ENCODE measurements at regions not wholly inside any gene's neighbourhood (a gene's known extent, or its start where the extent isn't known, plus 50 kb on each side); places are given as distances from the start of the nearest gene placed in this dataset.

DNA sequence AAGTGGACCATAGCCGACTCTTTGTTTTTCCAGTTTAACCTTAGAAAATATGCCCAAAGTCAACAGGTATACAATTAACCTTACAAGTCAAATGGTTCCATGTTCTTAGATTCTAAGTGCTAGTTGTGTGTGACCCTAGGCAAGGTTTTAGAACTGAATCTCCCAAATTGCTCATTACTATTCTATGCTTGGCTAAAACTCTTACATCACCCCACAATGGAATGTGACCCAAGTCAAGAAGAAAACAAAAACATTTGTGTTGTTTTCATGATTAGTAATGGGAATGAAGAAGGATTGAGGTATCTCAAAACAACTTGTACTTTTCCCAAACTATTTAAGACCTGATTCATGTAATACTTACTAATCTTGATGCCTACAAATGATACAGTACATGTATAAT, 159.2 kb downstream of the ARRDC3 start:
- DNase-seq (no peak), ATAC-seq (ENCODE audit: low read depth) (no peak)
- H3K27ac ChIP-seq (ENCODE audit: low read length in 2 of 2), result no peak overlapping the region
- WGBS (ENCODE audit: insufficient coverage), result no CpG with 5 or more reads among the region's 1 CpG
- H3K9ac ChIP-seq (ENCODE audit: low read length), result no peak overlapping the region
- no peaks in the 10 kb centered on the region for H3K36me3 ChIP-seq (replicated peaks in 1 of 2; ENCODE audit: control extremely low read depth in 1 of 2, control insufficient read depth in 1 of 2, extremely low read depth in 1 of 2, insufficient read depth in 2 of 2, low read length in 1 of 2)
- Mint-ChIP-seq H3K4me1 (no peaks in the 10 kb centered on the region), H3K27me3 (peaks cover 4% of the 10 kb centered on the region), H3K27ac (no peak overlapping the region), H3K4me3 (no peak overlapping the region), H3K9me3 (ENCODE audit: insufficient read depth) (peaks cover under 1% of the 10 kb centered on the region)
- H2AFZ ChIP-seq (ENCODE audit: insufficient read depth, low read depth, low read length, poor library complexity, severe bottlenecking), result no peak overlapping the region
- H4K20me1 ChIP-seq (ENCODE audit: control insufficient read depth, insufficient read depth, low read length, poor library complexity, severe bottlenecking), result no peaks in the 10 kb centered on the region
- H3K4me1 ChIP-seq (ENCODE audit: control insufficient read depth in 2 of 2, insufficient read depth in 2 of 2, low read length in 2 of 2), result no peaks in the 10 kb centered on the region
- H3K4me3 ChIP-seq (ENCODE audit: control extremely low read depth in 1 of 5, extremely low read depth in 1 of 5, insufficient read depth in 1 of 5, low read depth in 2 of 5, low read length in 4 of 5), result no peak overlapping the region
- intact Hi-C loops (cut with micrococcal nuclease), result loop anchor here (5.0 kb wide), 1 partner anchor 122 kb away; no protein-coding TSS in a partner anchor
- no peaks in the 10 kb centered on the region for H3K79me2 ChIP-seq (ENCODE audit: control insufficient read depth, insufficient read depth, low read length)
- ChIA-PET POLR2A (interaction anchor here (1.3 kb wide), 1 partner anchor 159 kb away, joined by 6 read pairs; the partner anchor contains the start of gene ARRDC3), CTCF (interaction anchor here (2.5 to 8.2 kb wide), 3 partner anchors 9 to 195 kb away, joined by 8 to 195 read pairs (median 28); partner anchors contain the start of gene ARRDC3)
- peaks cover 0 to 4% (median 2%) of the 10 kb centered on the region in 4 experiments for H3K27me3 ChIP-seq (replicated peaks in 1 of 4; ENCODE audit: control extremely low read depth in 1 of 4, control insufficient read depth in 3 of 4, insufficient read depth in 4 of 4, low read length in 3 of 4)
- no peak overlapping the region for H3K4me2 ChIP-seq (replicated peaks; ENCODE audit: low read depth, low read length, poor library complexity, severe bottlenecking)
- H3K9me3 ChIP-seq (ENCODE audit: control extremely low read depth in 1 of 3, control insufficient read depth in 2 of 3, insufficient read depth in 1 of 3, low read length in 2 of 3), result no peaks in the 10 kb centered on the region
- TF ChIP-seq EZH2 (IDR thresholded peaks at IDR 0.05; ENCODE audit: borderline replicate concordance, insufficient read depth, low read depth, low read length, poor library complexity, severe bottlenecking) (no peak), CTCF (IDR thresholded peaks at IDR 0.05) (no peak)

DNA sequence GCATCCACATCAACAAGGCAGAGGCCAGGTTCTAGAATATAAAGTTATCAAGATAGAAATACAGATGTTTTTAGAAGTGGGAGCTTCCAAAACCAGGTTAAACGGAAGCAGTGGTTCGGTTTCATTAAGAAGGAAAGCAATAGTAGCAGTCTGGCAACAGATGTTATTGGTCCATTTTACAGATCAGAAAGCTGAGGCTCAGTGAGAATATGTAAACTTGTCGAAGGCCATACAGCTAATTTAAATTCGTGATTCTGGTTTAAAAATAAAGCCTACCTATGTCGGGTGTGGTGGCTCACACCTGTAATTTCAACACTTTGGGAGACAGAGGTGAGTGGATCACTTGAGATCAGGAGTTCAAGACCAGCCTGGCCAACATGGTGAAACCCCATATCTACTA, 160.6 kb downstream of the ARRDC3 start:
- intact Hi-C loops (cut with micrococcal nuclease), result loop anchor here (5.0 kb wide), 1 partner anchor 120 kb away; no protein-coding TSS in a partner anchor
- ATAC-seq (ENCODE audit: low read depth), result no peak
- Mint-ChIP-seq H3K4me3 (no peak overlapping the region), H3K9me3 (ENCODE audit: insufficient read depth) (no peaks in the 10 kb centered on the region), H3K27ac (no peak overlapping the region), H3K4me1 (no peaks in the 10 kb centered on the region), H3K27me3 (peaks cover 4% of the 10 kb centered on the region)
- TF ChIP-seq EZH2 (IDR thresholded peaks at IDR 0.05; ENCODE audit: borderline replicate concordance, insufficient read depth, low read depth, low read length, poor library complexity, severe bottlenecking) (no peak), CTCF (IDR thresholded peaks at IDR 0.05) (no peak)
- Histone ChIP-seq H3K36me3 (replicated peaks in 1 of 2; ENCODE audit: control extremely low read depth in 1 of 2, control insufficient read depth in 1 of 2, extremely low read depth in 1 of 2, insufficient read depth in 2 of 2, low read length in 1 of 2) (no peaks in the 10 kb centered on the region), H3K4me1 (ENCODE audit: control insufficient read depth in 2 of 2, insufficient read depth in 2 of 2, low read length in 2 of 2) (no peaks in the 10 kb centered on the region), H3K27me3 (replicated peaks in 1 of 4; ENCODE audit: control extremely low read depth in 1 of 4, control insufficient read depth in 3 of 4, insufficient read depth in 4 of 4, low read length in 3 of 4) (peaks cover 0 to 4% (median 2%) of the 10 kb centered on the region in 4 experiments), H3K27ac (ENCODE audit: low read length in 2 of 2) (no peak overlapping the region), H3K4me2 (replicated peaks; ENCODE audit: low read depth, low read length, poor library complexity, severe bottlenecking) (no peak overlapping the region), H2AFZ (ENCODE audit: insufficient read depth, low read depth, low read length, poor library complexity, severe bottlenecking) (no peak overlapping the region), H3K79me2 (ENCODE audit: control insufficient read depth, insufficient read depth, low read length) (no peaks in the 10 kb centered on the region), H3K9me3 (ENCODE audit: control extremely low read depth in 1 of 3, control insufficient read depth in 2 of 3, insufficient read depth in 1 of 3, low read length in 2 of 3) (no peaks in the 10 kb centered on the region), H4K20me1 (ENCODE audit: control insufficient read depth, insufficient read depth, low read length, poor library complexity, severe bottlenecking) (no peaks in the 10 kb centered on the region), H3K4me3 (ENCODE audit: control extremely low read depth in 1 of 5, extremely low read depth in 1 of 5, insufficient read depth in 1 of 5, low read depth in 2 of 5, low read length in 4 of 5) (no peak overlapping the region), H3K9ac (ENCODE audit: low read length) (no peak overlapping the region)
- ChIA-PET CTCF (interaction anchor here (0.9 to 8.2 kb wide), 9 partner anchors 7 to 197 kb away, joined by 3 to 195 read pairs (median 3); partner anchors contain the start of gene ARRDC3), POLR2A (interaction anchor here (1.3 kb wide), 1 partner anchor 160 kb away, joined by 6 read pairs; the partner anchor contains the start of gene ARRDC3)
- DNase-seq, result no peak
- 86% methylated on average over 4 of the region's 5 CpGs for whole genome bisulfite sequencing (ENCODE audit: insufficient coverage)
